Thoracic aorta (tissue), 2 donors: ENCODE measurements at regions not wholly inside any gene's neighbourhood (a gene's known extent, or its start where the extent isn't known, plus 50 kb on each side); places are given as distances from the start of the nearest gene placed in this dataset.

Source experiments
- ATAC-seq: fragments of 150-250 bp; one replicate; pipeline ENCODE4 v1.8.0; 2017; ENCODE audit warnings: low read depth; ENCODE audit not compliant: insufficient number of reproducible peaks, low FRiP score
- DNase-seq: peaks from one replicate; pipeline ENCODE4 v3.0.0-alpha.2; 2020; ENCODE audit warnings: low spot score
- H3K27ac ChIP-seq, 2 donors: fragments of 200-600 bp; sonication (generic); 1 replicate in 1 of 2; 2 replicates in 1 of 2; pipeline ENCODE4 v1.5.1; 2016; ENCODE audit warnings: mild to moderate bottlenecking in 2 of 2, moderate library complexity in 2 of 2
- H3K27me3 ChIP-seq: fragments of 200-600 bp; sonication (generic); replicated peaks from 2 replicates; pipeline ENCODE4 v1.6.0; 2016; ENCODE audit warnings: mild to moderate bottlenecking; ENCODE audit not compliant: insufficient read depth
- H3K36me3 ChIP-seq: fragments of 200-600 bp; sonication (generic); one replicate; pipeline ENCODE4 v1.5.1; 2016
- H3K4me1 ChIP-seq, 2 donors: fragments of 200-600 bp; sonication (generic); 1 replicate in 1 of 2; 2 replicates in 1 of 2; pipeline versions ENCODE4 v1.5.1 to v1.6.0; 2016; ENCODE audit warnings: low read depth in 2 of 2, mild to moderate bottlenecking in 1 of 2; ENCODE audit not compliant: control insufficient read depth in 1 of 2
- H3K4me3 ChIP-seq: fragments of 200-600 bp; sonication (generic); 2 replicates; pipeline ENCODE4 v1.5.1; 2016; ENCODE audit warnings: mild to moderate bottlenecking
- H3K9me3 ChIP-seq: fragments of 200-600 bp; sonication (generic); 2 replicates; pipeline ENCODE4 v1.5.1; 2016
- CTCF ChIP-seq: fragments of 200-600 bp; sonication (generic); IDR thresholded peaks from one replicate; pipeline ENCODE4 v1.5.1; 2019; ENCODE audit warnings: antibody characterized with exemption

- no peak for TF ChIP-seq CTCF
- Histone ChIP-seq H3K27me3 (no peaks in the 10 kb centered on the region), H3K4me1 (peaks cover 0 to 29% of the 10 kb centered on the region in 2 donors), H3K4me3 (no peak overlapping the region), H3K36me3 (no peaks in the 10 kb centered on the region), H3K27ac (peak overlapping the region in 1 of 2 donors; percentile 3), H3K9me3 (no peaks in the 10 kb centered on the region)
- ATAC-seq (no peak), DNase-seq (no peak)
These were observed 112.9 kb upstream of the F3 start for GRCh38 chr1:94654459-94654858.

GRCh38 chr1:94654031-94654430, 112.5 kb upstream of the F3 start:
- DNase-seq (no peak), ATAC-seq (no peak)
- TF ChIP-seq CTCF = no peak

GRCh38 chr1:94653454-94653853, 111.9 kb upstream of the F3 start:
- ATAC-seq (no peak), DNase-seq (no peak)
- Histone ChIP-seq H3K27me3 (no peaks in the 10 kb centered on the region), H3K27ac (no peak overlapping the region), H3K36me3 (no peaks in the 10 kb centered on the region), H3K9me3 (no peaks in the 10 kb centered on the region), H3K4me3 (no peak overlapping the region), H3K4me1 (peaks cover 0 to 32% of the 10 kb centered on the region in 2 donors)
- TF ChIP-seq CTCF = no peak

More at GRCh38 chr1:94654031-94654430, 112.5 kb upstream of the F3 start:
- H3K27ac ChIP-seq = peak overlapping the region in 1 of 2 donors; percentile 3
- H3K27me3 ChIP-seq = no peaks in the 10 kb centered on the region
- H3K4me3 ChIP-seq = no peak overlapping the region
- no peaks in the 10 kb centered on the region for H3K36me3 ChIP-seq
- no peaks in the 10 kb centered on the region for H3K9me3 ChIP-seq
- H3K4me1 ChIP-seq = peaks cover 0 to 29% of the 10 kb centered on the region in 2 donors

GRCh38 chr1:94651076-94651475, 109.5 kb upstream of the F3 start:
- DNase-seq = no peak
- no peak for TF ChIP-seq CTCF

GRCh38 chr1:94650301-94650700, 108.7 kb upstream of the F3 start:
- H3K27ac ChIP-seq = no peak overlapping the region

More at GRCh38 chr1:94651076-94651475, 109.5 kb upstream of the F3 start:
- Histone ChIP-seq H3K4me3 (no peak overlapping the region), H3K27ac (no peak overlapping the region), H3K9me3 (no peaks in the 10 kb centered on the region), H3K36me3 (no peaks in the 10 kb centered on the region), H3K27me3 (no peaks in the 10 kb centered on the region), H3K4me1 (peaks cover 0 to 31% of the 10 kb centered on the region in 2 donors)
- no peak for ATAC-seq

More at GRCh38 chr1:94650301-94650700, 108.7 kb upstream of the F3 start:
- Histone ChIP-seq H3K27me3 (no peaks in the 10 kb centered on the region), H3K4me3 (no peak overlapping the region), H3K36me3 (no peaks in the 10 kb centered on the region), H3K4me1 (peaks cover 0 to 31% of the 10 kb centered on the region in 2 donors), H3K9me3 (no peaks in the 10 kb centered on the region)
- ATAC-seq (no peak), DNase-seq (no peak)
- no peak for TF ChIP-seq CTCF
